Dedifferentiated amniotic fluid mesenchymal stem cell (primary cell): ENCODE measurements at regions not wholly inside any gene's neighbourhood (a gene's known extent, or its start where the extent isn't known, plus 50 kb on each side); places are given as distances from the start of the nearest gene placed in this dataset.
"Not testable (repeated sequence)": the region's sequence is repeated elsewhere in the genome, so short reads cannot be mapped to it uniquely, and the experiment has no call there.

Experiments
- DNase-seq: peaks from one replicate; pipeline ENCODE4 v3.0.0-alpha.2; 2016; ENCODE audit errors: extremely low spot score

- DNase-seq, result no peak
Measured at GRCh38 chr4:33739884-33740632, 2504.3 kb downstream of the ARAP2 start.

DNA sequence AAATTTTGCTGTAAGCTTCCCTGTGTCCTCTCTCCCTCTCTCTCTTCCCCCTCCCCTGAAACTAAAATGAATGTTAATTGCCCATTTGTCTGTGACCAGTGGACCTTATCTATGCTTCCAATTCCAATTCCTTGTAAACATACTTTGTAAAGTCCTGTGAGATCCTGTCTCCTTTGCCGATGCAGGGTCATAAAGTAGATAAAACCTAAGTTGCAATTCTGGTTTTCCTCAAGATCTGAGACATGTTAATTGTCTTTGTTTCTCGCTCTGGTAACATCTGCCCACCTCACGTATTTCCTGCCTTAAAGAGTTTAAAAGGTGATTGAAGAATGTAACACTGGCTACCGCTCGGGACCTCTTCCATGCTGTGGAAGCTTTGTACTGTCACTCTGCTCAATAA, 2503.4 kb downstream of the ARAP2 start:
- not testable (repeated sequence) for DNase-seq

DNA sequence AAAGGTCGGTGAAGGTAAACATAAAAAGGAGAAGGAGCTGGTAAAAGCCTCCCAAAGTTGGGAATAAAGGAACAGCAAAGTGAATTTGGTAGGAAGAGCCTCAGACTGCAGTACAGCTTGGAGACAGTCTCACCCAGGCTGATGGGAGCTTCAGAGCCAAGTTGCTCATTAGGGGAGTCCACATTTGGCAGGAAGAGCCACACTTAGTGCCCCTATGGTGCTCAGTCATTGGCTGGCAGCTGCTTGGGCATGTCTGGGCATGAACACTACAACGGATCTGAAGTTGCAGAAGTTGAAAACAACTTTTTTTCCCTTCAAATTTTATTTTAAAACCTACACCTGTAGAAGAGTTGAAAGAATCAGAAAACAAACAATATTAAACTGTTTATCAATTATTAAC, 2497.3 kb downstream of the ARAP2 start:
- DNase-seq, result no peak

- no peak for DNase-seq
Measured at GRCh38 chr4:33751050-33751449, 2493.3 kb downstream of the ARAP2 start.

DNA sequence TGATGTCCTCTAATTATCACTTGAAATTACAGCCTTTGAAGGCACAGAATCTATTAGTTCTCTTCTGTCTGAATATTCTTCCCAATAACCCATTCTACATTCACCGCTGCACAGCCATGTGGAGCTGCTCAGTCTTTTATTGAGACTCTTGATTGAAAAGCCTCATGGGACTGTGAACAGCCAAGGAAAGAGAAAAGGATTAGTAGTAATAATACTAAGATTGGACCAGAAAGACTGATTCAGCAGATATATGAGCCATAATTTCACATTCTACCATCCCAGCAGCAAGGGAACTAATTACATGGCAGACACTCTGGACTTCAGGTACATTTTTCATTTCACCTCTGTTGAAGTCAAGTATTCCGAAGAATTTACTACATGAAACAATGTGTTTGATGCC, 2471.7 kb downstream of the ARAP2 start:
- no peak for DNase-seq

DNA sequence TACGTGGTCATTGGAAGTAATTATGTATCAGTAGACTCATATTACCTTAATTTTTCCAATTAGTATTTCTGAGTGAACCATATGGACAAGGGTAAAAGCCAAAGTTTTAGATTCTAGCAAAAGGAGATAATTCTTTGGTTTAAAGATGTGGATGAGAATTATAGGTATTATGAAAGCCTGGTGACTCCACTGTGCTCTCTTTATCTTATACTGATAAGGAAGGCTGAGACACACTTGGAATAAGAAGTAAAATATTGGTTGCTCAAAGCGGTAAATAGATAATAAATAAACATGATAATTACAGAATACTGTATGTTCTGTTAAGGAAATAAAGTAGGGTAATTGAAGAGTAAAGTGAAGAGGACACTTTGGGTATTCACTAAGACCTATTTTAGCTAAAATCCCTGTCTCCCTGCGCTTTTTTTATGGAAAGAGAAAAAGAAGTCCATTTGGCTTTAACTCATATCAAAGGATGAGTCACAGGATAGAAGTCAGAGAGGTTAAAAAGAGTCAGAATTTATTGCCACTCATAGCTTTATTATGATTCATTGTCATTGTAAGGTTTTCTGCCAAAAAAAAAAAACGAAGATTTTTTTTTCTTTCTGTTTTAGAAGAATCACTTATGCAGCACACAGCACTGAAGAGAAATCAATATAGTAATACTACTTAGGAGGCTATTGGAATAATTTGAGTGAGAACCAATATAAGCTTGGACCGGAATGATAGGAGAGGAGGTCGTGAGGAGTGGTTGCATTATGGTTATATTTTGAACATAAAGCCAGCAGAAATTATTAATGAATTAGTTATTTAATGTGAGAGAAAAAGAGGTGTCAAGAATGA, 2463.1 kb downstream of the ARAP2 start:
- peak; percentile 24 for DNase-seq

DNA sequence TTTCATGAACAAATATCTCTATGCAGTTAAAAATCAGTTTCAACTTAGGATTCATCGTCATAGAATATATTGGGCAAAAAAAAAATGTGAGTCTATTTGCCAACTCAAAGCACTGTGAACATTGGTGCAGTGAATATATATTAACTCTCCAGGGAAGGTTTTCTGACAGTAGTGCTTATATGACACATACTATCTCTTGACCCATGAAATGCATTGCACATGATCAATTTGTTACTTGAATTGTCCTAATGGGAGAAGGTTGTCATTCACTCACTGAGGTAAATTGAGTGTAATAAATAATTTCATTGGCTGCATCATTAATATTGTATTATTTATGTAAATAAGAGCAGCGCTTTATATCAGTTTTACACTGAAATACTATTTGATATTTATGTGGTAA, 2458.5 kb downstream of the ARAP2 start:
- no peak for DNase-seq

DNA sequence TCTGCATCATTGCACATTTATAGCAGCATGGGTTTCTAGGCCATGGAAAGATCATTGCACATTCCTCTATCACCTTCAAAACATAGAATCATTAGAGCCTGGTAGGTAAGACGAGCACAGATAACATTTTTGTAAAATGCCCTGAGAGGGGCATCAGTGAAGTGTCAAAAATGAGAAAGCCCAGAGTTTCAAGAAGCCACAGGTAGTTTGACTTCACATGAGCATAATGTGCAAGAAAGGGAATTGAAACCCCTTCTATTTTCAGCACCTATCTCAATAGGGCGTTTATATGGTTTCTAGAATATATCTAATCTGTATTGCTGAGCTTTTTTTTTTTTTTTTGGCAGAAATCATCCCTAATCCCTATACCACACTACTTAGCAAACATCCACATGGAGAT, 2441.7 kb downstream of the ARAP2 start:
- DNase-seq, result no peak

- no peak for DNase-seq
Measured at GRCh38 chr4:33825685-33826084, 2418.6 kb downstream of the ARAP2 start.

GRCh38 chr4:33829356-33829755, 2415.0 kb downstream of the ARAP2 start:
- DNase-seq, result not testable (repeated sequence)

GRCh38 chr4:33831442-33832066, 2412.8 kb downstream of the ARAP2 start:
- DNase-seq, result no peak

DNA sequence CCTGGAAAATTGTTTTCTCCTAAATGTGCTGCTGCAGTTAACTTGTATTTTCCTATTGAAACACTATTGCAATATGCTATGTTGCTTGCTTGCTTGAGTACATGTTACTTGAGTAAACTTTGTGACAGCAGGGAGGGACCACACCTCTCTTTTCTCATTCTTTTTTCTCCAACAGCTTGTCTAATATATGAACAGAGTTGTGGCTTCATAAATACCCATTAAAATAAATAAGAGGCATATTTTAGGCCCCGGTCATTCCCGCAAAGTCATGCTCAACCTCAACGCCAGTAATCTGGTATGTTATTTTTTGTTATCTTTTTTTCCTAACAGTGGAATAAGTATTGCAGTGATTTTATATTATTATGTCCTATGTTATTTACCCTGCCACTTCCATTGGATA, 2408.6 kb downstream of the ARAP2 start:
- DNase-seq, result peak; percentile 63

DNA sequence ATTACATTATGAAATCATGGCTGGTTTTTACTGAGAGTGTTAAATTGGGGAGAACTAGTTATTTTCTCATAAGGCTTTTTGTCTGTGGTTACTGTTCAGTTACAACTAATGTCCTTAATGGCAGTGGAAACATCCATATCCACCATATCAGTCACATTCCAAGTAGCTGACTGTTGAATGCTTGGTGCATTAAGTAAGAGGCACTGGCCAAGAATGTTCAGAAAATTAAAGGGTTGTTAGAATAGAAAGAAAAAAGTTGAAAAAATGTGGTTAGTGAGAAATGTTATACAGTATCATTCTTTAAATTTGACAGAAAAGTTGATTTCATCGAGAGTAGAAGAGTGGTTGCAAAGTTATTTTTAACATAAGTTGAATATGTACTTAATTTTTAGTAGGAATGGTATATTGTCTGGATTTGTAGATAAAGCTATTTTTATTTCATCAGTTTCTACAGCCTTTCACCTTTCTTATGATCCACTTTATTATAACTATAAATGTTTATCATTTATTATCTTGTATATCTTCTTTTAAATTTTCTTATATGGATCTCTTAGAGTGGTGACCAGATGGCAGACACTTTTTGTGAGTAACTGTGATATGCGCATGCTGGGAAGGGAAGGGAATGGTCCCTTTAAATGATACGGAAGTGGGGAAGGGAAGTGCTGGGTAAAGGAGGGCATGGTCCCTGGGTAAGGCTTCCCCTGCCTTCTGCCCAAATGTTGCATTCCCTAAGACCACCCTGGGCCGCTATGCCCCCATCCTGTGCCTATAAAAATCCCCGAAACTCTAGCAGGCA, 2407.1 kb downstream of the ARAP2 start:
- peak; percentile 74 for DNase-seq

DNA sequence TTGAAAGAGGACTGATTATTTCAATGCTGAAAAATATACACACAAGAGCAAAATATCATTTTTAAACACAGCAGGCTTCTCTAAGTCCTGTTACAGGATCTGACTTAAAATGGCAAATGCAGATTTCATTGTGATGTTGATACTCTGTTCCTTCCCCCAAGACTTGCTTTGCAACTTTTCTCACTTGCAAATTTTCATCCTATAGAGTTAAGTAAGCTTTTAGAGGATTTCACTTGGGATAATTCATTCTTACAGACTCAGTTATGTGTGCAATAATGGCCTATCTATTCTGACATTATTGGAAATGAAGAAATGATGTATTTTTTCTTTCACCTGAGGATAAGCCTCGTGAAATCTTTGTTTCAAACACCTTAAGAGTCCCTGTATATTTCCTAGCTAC, 2403.2 kb downstream of the ARAP2 start:
- no peak for DNase-seq

DNA sequence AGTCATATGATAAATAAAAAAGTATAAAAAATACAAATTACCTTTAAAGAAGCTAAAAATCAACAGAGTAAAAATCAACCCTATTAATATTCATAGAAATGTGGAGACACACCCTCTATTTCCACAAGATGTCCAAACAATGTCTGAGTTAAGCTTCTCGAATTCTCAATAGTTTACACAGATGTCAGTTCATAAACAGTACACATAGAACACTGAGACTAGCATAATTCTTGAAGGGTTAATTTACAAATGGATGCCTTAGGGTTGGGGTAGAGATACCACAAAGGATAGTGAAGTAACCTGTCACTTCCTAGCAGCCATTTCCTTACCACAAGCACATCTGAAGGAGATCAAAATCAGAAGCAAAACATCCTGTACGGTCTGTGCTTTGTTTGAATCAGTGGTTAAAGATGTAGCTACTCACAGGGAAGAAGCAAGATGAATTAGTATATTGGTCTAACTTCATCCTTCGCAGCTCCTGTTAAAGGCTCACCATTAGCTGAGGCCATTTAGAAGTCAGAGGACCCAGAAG, 2393.9 kb downstream of the ARAP2 start:
- no peak for DNase-seq

GRCh38 chr4:33853670-33854069, 2390.6 kb downstream of the ARAP2 start:
- DNase-seq, result not testable (repeated sequence)

- no peak for DNase-seq
Measured at GRCh38 chr4:33864290-33864859, 2379.9 kb downstream of the ARAP2 start.

GRCh38 chr4:33873791-33874190, 2370.5 kb downstream of the ARAP2 start:
- DNase-seq, result no peak

DNA sequence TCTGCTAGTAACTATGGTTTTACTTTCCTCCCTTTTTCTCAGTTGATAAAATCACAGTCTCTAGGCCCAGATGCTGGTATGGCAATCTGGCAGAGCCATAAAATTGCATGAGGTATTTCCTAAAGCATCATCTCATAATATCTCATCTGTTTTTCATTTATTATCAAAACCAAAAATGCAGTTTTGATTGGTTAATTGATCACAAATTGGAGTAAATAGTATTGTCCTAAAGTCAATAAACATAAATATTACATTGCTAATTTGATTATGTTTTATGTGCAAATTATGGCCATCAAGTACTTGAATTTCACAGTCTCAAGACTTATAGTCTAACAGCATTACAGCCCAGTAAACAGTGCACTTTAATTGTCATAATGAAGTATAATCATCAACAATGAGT, 2365.6 kb downstream of the ARAP2 start:
- no peak for DNase-seq

DNA sequence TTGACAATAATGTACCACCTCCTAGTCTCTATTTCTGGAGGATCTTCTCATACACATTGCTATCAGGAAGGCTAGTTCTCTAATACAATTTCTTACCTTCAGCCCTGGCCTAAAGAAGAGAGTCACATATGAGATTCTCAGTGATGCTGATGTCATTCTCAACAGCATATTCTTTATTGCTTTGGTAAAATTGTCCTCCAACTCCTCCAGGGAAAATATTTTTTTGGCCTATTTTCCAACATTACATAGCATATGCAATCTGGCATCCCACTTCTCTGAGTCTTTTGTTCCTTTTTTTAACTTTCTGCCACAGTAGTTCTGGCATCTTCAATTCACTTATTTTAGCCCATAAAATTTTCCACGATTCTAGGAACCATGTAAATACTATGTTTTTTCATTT, 2363.1 kb downstream of the ARAP2 start:
- DNase-seq, result no peak
